ENCODE measurements at regions not wholly inside any gene's neighbourhood (a gene's known extent, or its start where the extent isn't known, plus 50 kb on each side); places are given as distances from the start of the nearest gene placed in this dataset.

DNA sequence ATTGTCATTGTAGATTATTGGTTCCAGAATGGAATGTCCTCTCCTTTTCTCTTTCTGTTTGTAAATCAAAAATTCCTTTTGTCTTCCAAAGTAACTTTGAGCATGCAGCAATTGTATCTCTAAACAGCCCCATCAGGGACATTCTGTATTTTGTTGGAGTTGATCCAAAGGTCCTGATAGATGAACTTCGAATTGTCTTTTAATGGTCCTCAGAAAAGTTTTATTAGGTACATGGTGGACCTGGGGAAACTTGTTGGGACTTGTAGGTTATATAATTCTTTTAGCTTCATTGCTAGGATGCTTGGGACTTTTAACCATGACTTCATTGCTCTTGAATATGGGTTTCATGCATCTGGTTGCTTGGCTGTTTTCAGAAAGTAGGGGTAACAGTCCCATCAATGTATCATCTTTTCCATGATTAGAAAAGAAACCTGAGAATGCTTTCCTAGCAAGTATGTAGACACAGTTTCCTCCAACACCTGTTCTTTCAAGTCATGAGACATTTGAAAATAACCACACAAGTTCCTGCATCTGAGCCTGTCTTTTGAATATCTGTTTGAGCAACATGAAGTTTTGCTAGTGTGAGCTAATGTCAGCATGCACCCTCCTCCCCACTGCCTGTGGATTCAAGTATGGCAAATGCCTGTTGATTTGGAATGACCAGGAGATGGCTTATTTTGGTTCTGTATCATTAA is 413.1 kb downstream of the KCNRG start:
- TF ChIP-seq, protein P1, sequence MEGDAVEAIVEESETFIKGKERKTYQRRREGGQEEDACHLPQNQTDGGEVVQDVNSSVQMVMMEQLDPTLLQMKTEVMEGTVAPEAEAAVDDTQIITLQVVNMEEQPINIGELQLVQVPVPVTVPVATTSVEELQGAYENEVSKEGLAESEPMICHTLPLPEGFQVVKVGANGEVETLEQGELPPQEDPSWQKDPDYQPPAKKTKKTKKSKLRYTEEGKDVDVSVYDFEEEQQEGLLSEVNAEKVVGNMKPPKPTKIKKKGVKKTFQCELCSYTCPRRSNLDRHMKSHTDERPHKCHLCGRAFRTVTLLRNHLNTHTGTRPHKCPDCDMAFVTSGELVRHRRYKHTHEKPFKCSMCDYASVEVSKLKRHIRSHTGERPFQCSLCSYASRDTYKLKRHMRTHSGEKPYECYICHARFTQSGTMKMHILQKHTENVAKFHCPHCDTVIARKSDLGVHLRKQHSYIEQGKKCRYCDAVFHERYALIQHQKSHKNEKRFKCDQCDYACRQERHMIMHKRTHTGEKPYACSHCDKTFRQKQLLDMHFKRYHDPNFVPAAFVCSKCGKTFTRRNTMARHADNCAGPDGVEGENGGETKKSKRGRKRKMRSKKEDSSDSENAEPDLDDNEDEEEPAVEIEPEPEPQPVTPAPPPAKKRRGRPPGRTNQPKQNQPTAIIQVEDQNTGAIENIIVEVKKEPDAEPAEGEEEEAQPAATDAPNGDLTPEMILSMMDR (conservative IDR thresholded peaks at IDR 0.05 in 1 of 2, IDR thresholded peaks at IDR 0.05 in 1 of 2; ENCODE audit: low read depth in 1 of 2, low read length in 2 of 2), result no peak
- no peak for TF ChIP-seq EZH2 (IDR thresholded peaks at IDR 0.05; ENCODE audit: low read length, missing control alignments)

All from fibroblast of lung (primary cell).